ENCODE measurements at regions not wholly inside any gene's neighbourhood (a gene's known extent, or its start where the extent isn't known, plus 50 kb on each side); places are given as distances from the start of the nearest gene placed in this dataset.
A peak's percentile ranks its signal among the peaks of the same experiment; 100 is the strongest.

DNA sequence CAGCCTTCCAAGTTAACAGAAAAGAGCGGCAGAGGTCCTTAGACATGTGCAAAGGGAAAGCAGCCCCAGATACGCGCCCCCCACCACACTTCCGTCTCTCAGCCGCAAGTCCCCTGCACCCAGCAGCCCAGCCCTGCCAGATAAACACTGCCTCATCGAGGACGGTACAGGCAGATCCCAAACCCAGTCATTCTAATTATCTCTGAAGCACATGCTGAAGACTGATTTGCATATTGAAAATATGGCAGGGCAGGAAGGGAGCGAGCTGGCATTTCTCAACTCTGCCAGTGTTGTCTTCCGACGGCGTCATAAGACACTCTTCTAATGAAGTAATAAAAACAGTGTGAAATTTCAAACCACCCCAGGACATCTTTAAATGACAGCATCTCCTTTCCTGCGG is 122.8 kb upstream of the CDH4 start:
- DNase-seq (ENCODE audit: low spot score in 2 of 2): peak in 1 of 2 donors; percentile 62
- intact Hi-C loops (cut with DNase I; ENCODE audit: low total_unique reads): no loop called here
- 21 to 26% methylated on average over 12 of the region's 12 CpGs for WGBS, 2 donors

GRCh38 chr20:61130156-61130555 is 121.9 kb upstream of the CDH4 start:
- TF ChIP-seq, protein P1, sequence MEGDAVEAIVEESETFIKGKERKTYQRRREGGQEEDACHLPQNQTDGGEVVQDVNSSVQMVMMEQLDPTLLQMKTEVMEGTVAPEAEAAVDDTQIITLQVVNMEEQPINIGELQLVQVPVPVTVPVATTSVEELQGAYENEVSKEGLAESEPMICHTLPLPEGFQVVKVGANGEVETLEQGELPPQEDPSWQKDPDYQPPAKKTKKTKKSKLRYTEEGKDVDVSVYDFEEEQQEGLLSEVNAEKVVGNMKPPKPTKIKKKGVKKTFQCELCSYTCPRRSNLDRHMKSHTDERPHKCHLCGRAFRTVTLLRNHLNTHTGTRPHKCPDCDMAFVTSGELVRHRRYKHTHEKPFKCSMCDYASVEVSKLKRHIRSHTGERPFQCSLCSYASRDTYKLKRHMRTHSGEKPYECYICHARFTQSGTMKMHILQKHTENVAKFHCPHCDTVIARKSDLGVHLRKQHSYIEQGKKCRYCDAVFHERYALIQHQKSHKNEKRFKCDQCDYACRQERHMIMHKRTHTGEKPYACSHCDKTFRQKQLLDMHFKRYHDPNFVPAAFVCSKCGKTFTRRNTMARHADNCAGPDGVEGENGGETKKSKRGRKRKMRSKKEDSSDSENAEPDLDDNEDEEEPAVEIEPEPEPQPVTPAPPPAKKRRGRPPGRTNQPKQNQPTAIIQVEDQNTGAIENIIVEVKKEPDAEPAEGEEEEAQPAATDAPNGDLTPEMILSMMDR (IDR thresholded peaks at IDR 0.05): no peak
- no peak for TF ChIP-seq POLR2A (IDR thresholded peaks at IDR 0.05)
- 85 to 97% methylated on average over 7 of the region's 7 CpGs for WGBS, 2 donors
- no peak overlapping the region for H3K4me3 ChIP-seq (ENCODE audit: low read depth, poor library complexity, severe bottlenecking)
- intact Hi-C loops (cut with DNase I; ENCODE audit: low total_unique reads): no loop called here
- DNase-seq (ENCODE audit: low spot score in 2 of 2): no peak

More for the DNA sequence above, 122.8 kb upstream of the CDH4 start:
- TF ChIP-seq, protein P1 (IDR thresholded peaks at IDR 0.05): no peak
- no peak for TF ChIP-seq POLR2A (IDR thresholded peaks at IDR 0.05)
- H3K4me3 ChIP-seq (ENCODE audit: low read depth, poor library complexity, severe bottlenecking): no peak overlapping the region

GRCh38 chr20:61131944-61132343 is 120.1 kb upstream of the CDH4 start:
- TF ChIP-seq, protein P1 (IDR thresholded peaks at IDR 0.05): no peak
- TF ChIP-seq POLR2A (IDR thresholded peaks at IDR 0.05): no peak
- DNase-seq (ENCODE audit: low spot score in 2 of 2): no peak
- H3K4me3 ChIP-seq (ENCODE audit: low read depth, poor library complexity, severe bottlenecking): no peak overlapping the region
- intact Hi-C loops (cut with DNase I; ENCODE audit: low total_unique reads): no loop called here
- 92 to 93% methylated on average over 9 of the region's 9 CpGs for WGBS, 2 donors

DNA sequence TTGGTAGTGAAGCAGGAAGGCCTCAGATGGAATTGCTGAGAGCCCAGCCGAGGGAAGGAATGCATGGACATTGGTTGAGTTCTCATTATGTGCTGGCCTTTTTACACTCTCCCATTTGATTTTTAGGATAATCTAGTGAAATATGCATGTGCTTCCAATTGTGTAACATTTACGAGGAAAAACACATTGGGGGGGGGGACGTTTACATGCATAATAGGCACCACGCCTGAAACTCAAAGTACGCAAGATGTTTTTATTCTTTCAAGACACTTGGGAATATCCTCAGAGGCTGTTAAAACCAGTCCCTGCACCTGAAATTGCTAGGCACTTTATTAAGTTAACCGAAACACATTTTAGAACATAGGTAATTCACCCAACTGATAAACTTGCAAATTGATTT is 118.5 kb upstream of the CDH4 start:
- TF ChIP-seq POLR2A (IDR thresholded peaks at IDR 0.05): no peak
- TF ChIP-seq, protein P1 (IDR thresholded peaks at IDR 0.05): no peak
- intact Hi-C loops (cut with DNase I; ENCODE audit: low total_unique reads): no loop called here
- no peak for DNase-seq (ENCODE audit: low spot score in 2 of 2)
- no peak overlapping the region for H3K4me3 ChIP-seq (ENCODE audit: low read depth, poor library complexity, severe bottlenecking)
- 59 to 71% methylated on average over 6 of the region's 6 CpGs for WGBS, 2 donors

GRCh38 chr20:61134296-61135030 is 117.6 kb upstream of the CDH4 start:
- 25 to 27% methylated on average over 9 of the region's 9 CpGs for WGBS, 2 donors
- no peak for DNase-seq (ENCODE audit: low spot score in 2 of 2)
- no peak overlapping the region for H3K4me3 ChIP-seq (ENCODE audit: low read depth, poor library complexity, severe bottlenecking)
- TF ChIP-seq POLR2A (IDR thresholded peaks at IDR 0.05): no peak
- TF ChIP-seq, protein P1 (IDR thresholded peaks at IDR 0.05): no peak
- intact Hi-C loops (cut with DNase I; ENCODE audit: low total_unique reads): no loop called here

- WGBS, 2 donors: 69 to 70% methylated on average over 11 of the region's 11 CpGs
- intact Hi-C loops (cut with DNase I; ENCODE audit: low total_unique reads): no loop called here
- TF ChIP-seq, protein P1 (IDR thresholded peaks at IDR 0.05): no peak
- TF ChIP-seq POLR2A (IDR thresholded peaks at IDR 0.05): no peak
- no peak overlapping the region for H3K4me3 ChIP-seq (ENCODE audit: low read depth, poor library complexity, severe bottlenecking)
- no peak for DNase-seq (ENCODE audit: low spot score in 2 of 2)
Measured at GRCh38 chr20:61135266-61135665, 116.8 kb upstream of the CDH4 start.

Measured in lower leg skin (tissue), 4 donors.